ENCODE measurements at regions not wholly inside any gene's neighbourhood (a gene's known extent, or its start where the extent isn't known, plus 50 kb on each side); places are given as distances from the start of the nearest gene placed in this dataset.

DNA sequence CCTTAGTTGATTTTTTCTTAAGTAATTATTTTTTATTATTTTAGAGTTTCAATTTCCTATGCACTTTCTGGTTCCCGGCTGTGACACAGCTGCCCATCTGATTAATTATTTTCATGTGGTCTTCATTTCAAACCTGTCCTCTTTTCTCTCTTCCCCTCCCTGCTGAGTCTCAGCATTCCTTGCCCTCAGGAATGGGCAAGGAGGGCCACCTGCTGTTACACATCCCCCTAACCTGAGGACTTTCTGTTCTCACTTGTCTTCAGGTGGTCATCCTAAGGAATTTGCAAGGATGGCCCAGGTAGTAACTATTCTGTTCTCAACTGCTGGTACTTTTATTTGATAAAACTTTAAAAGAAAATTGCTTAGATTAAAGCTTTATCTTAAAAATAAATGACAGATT is 545.0 kb downstream of the OTOL1 start:
- Histone ChIP-seq H3K27me3 (ENCODE audit: control insufficient read depth, insufficient read depth, low read length) (no peaks in the 10 kb centered on the region), H3K9me3 (ENCODE audit: control insufficient read depth, insufficient read depth, low read length) (peaks cover 11% of the 10 kb centered on the region; the same call in 1 of the 2 replicates), H3K27ac (ENCODE audit: low read depth, low read length) (peak overlapping the region; percentile 17), H3K36me3 (ENCODE audit: control insufficient read depth, insufficient read depth, low read length) (no peaks in the 10 kb centered on the region), H3K4me3 (ENCODE audit: low read depth, low read length) (no peak overlapping the region), H3K4me1 (ENCODE audit: control insufficient read depth, insufficient read depth, low read length) (peaks cover 14% of the 10 kb centered on the region; the same call in 1 of the 2 replicates), H3K9ac (ENCODE audit: low read depth, low read length) (no peak overlapping the region)

DNA sequence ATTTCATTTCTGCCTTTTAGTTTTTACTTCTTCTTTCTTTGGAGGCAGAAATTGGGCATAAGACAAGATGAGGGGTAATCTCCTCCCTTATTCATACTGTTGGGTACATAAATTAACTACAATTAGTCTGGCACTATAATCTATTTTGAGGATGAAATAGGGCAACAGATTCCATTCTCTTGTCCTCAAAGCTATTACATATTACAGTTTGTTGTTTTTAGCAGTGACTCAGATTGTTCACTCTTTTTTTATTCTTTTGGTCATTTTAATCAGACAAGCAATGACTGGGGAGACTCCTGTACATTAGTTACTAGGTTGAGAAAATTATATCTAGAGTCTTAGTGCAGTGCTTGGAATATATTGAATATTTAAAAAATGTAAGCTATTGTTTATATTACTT is 556.0 kb downstream of the OTOL1 start:
- no peak overlapping the region for H3K4me3 ChIP-seq (ENCODE audit: low read depth, low read length)
- H3K27ac ChIP-seq (ENCODE audit: low read depth, low read length), result no peak overlapping the region
- H3K36me3 ChIP-seq (ENCODE audit: control insufficient read depth, insufficient read depth, low read length), result no peaks in the 10 kb centered on the region
- H3K27me3 ChIP-seq (ENCODE audit: control insufficient read depth, insufficient read depth, low read length), result no peaks in the 10 kb centered on the region
- no peaks in the 10 kb centered on the region for H3K4me1 ChIP-seq (ENCODE audit: control insufficient read depth, insufficient read depth, low read length)
- H3K9ac ChIP-seq (ENCODE audit: low read depth, low read length), result no peak overlapping the region
- H3K9me3 ChIP-seq (ENCODE audit: control insufficient read depth, insufficient read depth, low read length), result no peaks in the 10 kb centered on the region

DNA sequence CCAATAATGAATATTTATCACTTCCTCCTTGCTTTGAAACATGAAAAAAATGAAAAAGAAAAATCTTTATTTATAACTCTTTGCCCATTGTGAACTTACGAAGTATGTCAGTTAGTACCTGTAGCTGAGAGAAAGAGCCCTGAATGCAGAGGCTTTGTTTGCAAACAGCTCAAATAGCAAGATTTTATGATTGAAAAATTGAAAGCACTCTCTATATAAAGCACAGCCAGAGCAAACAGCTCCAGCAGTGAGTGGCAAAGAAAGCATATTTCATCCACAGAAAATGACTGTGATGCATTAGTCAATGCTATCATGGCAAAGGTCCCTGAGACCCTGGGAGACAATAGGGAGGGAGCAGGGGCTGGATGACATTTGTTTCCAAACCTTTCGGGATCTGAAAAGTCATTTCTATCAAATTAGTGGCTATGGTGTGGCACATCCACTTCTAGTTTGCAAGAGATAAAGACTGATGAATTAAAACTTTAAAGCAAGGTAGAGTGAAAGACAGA is 576.1 kb downstream of the OTOL1 start:
- Histone ChIP-seq H3K9me3 (ENCODE audit: control insufficient read depth, insufficient read depth, low read length) (no peaks in the 10 kb centered on the region), H3K27ac (ENCODE audit: low read depth, low read length) (no peak overlapping the region), H3K4me1 (ENCODE audit: control insufficient read depth, insufficient read depth, low read length) (no peaks in the 10 kb centered on the region), H3K36me3 (ENCODE audit: control insufficient read depth, insufficient read depth, low read length) (no peaks in the 10 kb centered on the region), H3K4me3 (ENCODE audit: low read depth, low read length) (no peak overlapping the region), H3K9ac (ENCODE audit: low read depth, low read length) (no peak overlapping the region), H3K27me3 (ENCODE audit: control insufficient read depth, insufficient read depth, low read length) (no peaks in the 10 kb centered on the region)

DNA sequence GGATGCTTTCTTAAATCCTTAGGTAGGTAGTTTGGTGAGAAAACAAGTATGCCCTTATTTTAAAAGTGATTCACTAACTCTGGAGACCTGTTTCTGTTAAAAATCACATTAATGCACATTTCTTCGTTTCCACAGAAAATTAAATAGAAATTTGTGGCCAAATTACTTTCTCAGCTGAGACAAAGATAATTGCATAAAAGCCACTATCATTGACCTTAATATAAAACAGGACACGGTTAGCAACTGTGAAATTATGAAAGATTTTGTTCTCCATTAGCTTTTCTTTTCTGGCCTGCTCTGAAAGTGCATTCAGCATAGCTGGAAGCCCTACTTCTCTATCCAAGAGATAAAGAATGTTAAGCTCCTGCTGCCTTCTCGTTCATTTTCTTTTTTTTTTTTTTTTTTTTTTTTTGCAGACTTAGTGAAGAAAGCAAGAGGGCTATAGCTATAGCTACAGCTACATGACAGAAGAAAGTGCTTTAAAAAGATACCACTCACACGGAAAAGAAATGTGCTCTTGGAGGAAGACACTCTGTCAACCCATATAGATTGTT is 576.9 kb downstream of the OTOL1 start:
- H3K4me1 ChIP-seq (ENCODE audit: control insufficient read depth, insufficient read depth, low read length), result no peaks in the 10 kb centered on the region
- no peak overlapping the region for H3K4me3 ChIP-seq (ENCODE audit: low read depth, low read length)
- no peaks in the 10 kb centered on the region for H3K9me3 ChIP-seq (ENCODE audit: control insufficient read depth, insufficient read depth, low read length)
- H3K36me3 ChIP-seq (ENCODE audit: control insufficient read depth, insufficient read depth, low read length), result no peaks in the 10 kb centered on the region
- no peak overlapping the region for H3K27ac ChIP-seq (ENCODE audit: low read depth, low read length)
- no peak overlapping the region for H3K9ac ChIP-seq (ENCODE audit: low read depth, low read length)
- no peaks in the 10 kb centered on the region for H3K27me3 ChIP-seq (ENCODE audit: control insufficient read depth, insufficient read depth, low read length)

DNA sequence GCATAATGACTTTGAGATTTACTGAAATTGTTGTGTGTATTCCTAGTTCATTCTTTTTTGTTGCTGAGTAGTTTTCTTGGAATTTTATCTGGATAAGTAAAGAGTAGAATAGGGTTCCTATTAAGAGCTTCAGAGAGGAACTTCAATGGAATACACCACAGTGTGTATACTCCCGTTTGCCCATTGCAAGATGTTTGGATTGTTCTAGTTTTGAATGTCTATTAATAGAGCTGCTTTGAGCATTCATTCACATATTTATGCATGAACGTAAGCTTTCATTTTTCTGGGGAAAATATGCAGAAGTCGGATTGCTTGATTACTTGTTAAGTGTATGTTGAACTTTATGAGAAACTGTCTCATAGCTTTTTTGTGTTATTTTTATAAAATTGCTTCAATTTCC is 580.5 kb downstream of the OTOL1 start:
- Histone ChIP-seq H3K9me3 (ENCODE audit: control insufficient read depth, insufficient read depth, low read length) (no peaks in the 10 kb centered on the region), H3K27me3 (ENCODE audit: control insufficient read depth, insufficient read depth, low read length) (no peaks in the 10 kb centered on the region), H3K4me1 (ENCODE audit: control insufficient read depth, insufficient read depth, low read length) (no peaks in the 10 kb centered on the region), H3K36me3 (ENCODE audit: control insufficient read depth, insufficient read depth, low read length) (no peaks in the 10 kb centered on the region), H3K9ac (ENCODE audit: low read depth, low read length) (no peak overlapping the region), H3K27ac (ENCODE audit: low read depth, low read length) (no peak overlapping the region), H3K4me3 (ENCODE audit: low read depth, low read length) (no peak overlapping the region)

DNA sequence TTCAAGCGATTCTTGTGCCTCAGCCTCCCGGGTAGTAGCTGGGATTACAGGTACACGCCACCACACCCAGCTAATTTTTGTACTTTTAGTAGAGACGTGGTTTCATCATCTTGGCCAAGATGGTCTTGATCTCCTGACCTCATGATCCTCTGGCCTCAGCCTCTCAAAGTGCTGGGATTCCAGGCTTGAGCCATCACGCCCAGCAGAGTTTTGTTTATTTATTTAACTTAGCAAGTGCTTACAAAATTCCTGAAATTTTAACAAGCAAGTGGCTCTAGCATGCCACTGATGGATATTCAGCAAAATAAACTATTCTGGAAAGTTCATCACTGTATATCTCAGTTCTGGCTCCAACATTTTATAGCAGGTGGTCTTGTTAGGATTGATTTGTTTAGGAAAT is 585.9 kb downstream of the OTOL1 start:
- no peaks in the 10 kb centered on the region for H3K9me3 ChIP-seq (ENCODE audit: control insufficient read depth, insufficient read depth, low read length)
- no peak overlapping the region for H3K9ac ChIP-seq (ENCODE audit: low read depth, low read length)
- no peak overlapping the region for H3K4me3 ChIP-seq (ENCODE audit: low read depth, low read length)
- no peaks in the 10 kb centered on the region for H3K27me3 ChIP-seq (ENCODE audit: control insufficient read depth, insufficient read depth, low read length)
- no peaks in the 10 kb centered on the region for H3K36me3 ChIP-seq (ENCODE audit: control insufficient read depth, insufficient read depth, low read length)
- H3K4me1 ChIP-seq (ENCODE audit: control insufficient read depth, insufficient read depth, low read length), result no peaks in the 10 kb centered on the region
- no peak overlapping the region for H3K27ac ChIP-seq (ENCODE audit: low read depth, low read length)

DNA sequence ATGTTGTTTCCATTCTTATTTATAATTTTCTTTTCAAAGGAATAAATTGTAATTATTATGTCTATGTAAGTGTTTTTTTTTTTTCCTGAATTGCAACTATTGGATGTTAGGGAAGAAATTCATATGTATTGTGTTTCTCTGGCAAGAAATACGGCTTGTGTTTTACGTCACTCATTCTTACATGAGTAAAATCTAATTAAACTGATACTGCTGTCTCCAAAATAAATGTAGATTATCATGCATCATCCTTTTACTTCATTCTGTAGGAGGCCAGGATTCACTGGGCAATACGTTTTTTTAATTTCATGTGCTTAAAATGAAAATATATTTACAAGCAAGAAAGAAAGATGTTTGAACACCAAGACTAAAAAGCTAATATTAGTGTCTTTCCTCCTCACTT is 590.8 kb downstream of the OTOL1 start:
- Histone ChIP-seq H3K27ac (ENCODE audit: low read depth, low read length) (no peak overlapping the region), H3K9me3 (ENCODE audit: control insufficient read depth, insufficient read depth, low read length) (no peaks in the 10 kb centered on the region), H3K36me3 (ENCODE audit: control insufficient read depth, insufficient read depth, low read length) (no peaks in the 10 kb centered on the region), H3K4me3 (ENCODE audit: low read depth, low read length) (no peak overlapping the region), H3K4me1 (ENCODE audit: control insufficient read depth, insufficient read depth, low read length) (no peaks in the 10 kb centered on the region), H3K9ac (ENCODE audit: low read depth, low read length) (no peak overlapping the region), H3K27me3 (ENCODE audit: control insufficient read depth, insufficient read depth, low read length) (no peaks in the 10 kb centered on the region)

DNA sequence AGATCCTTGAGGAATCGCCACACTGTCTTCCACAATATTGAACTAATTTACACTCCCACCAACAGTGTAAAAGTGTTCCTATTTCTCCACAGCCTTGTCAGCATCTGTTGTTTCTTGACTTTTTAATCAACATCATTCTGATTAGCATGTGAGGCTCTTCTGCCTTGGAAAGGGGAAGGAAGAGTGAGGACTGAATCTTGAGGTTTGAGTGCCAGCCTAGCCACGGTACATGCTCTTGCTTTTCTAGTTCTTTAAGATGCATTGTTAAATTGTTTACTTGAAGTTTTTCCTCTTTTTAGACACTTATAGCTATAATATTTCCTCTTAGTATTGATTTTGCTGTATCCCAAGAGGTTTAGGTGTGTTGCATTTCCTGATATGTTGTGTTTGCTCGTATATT is 596.1 kb downstream of the OTOL1 start:
- Histone ChIP-seq H3K27me3 (ENCODE audit: control insufficient read depth, insufficient read depth, low read length) (no peaks in the 10 kb centered on the region), H3K9me3 (ENCODE audit: control insufficient read depth, insufficient read depth, low read length) (no peaks in the 10 kb centered on the region), H3K36me3 (ENCODE audit: control insufficient read depth, insufficient read depth, low read length) (no peaks in the 10 kb centered on the region), H3K9ac (ENCODE audit: low read depth, low read length) (no peak overlapping the region), H3K4me1 (ENCODE audit: control insufficient read depth, insufficient read depth, low read length) (no peaks in the 10 kb centered on the region), H3K4me3 (ENCODE audit: low read depth, low read length) (no peak overlapping the region), H3K27ac (ENCODE audit: low read depth, low read length) (no peak overlapping the region)

DNA sequence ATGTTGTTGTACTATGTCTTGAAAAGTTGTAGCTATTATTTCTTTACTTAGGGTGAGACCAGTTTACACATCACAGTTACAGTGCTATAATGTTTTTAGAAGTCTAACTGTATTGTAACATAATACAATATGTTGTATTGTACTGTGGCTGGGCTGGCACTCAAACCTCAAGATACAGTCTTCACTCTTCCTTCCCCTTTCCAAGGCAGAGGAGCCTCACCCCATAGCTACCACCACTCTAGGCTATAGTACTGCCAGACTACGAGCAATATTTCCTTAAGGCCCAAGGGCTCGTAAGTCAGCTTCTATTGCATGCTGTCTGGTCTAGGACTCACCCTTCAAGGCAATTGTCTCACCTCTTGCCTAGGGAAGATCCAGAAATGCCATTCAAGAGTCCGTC is 597.7 kb downstream of the OTOL1 start:
- Histone ChIP-seq H3K27me3 (ENCODE audit: control insufficient read depth, insufficient read depth, low read length) (no peaks in the 10 kb centered on the region), H3K4me3 (ENCODE audit: low read depth, low read length) (no peak overlapping the region), H3K27ac (ENCODE audit: low read depth, low read length) (no peak overlapping the region), H3K9me3 (ENCODE audit: control insufficient read depth, insufficient read depth, low read length) (no peaks in the 10 kb centered on the region), H3K36me3 (ENCODE audit: control insufficient read depth, insufficient read depth, low read length) (no peaks in the 10 kb centered on the region), H3K9ac (ENCODE audit: low read depth, low read length) (no peak overlapping the region), H3K4me1 (ENCODE audit: control insufficient read depth, insufficient read depth, low read length) (no peaks in the 10 kb centered on the region)

DNA sequence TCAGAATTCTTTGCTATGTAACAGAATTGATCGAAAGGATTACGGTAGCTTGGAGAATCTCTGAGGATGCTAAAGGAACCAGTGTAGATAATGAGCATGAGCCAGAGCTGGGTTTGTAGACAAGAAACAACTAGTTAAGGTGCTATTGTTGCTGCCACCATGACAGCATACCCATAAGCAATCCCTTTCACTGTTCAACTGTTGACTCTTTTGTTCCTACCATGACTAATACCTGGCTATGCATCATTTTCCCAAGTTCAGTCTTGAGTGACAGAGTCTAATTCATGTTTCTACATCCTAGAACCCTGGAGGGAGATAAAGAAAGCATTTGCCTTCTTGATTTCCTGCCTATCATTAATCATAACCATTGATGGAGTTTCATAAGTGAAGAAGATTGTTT is 600.3 kb downstream of the OTOL1 start:
- H3K4me3 ChIP-seq (ENCODE audit: low read depth, low read length), result no peak overlapping the region
- H3K9me3 ChIP-seq (ENCODE audit: control insufficient read depth, insufficient read depth, low read length), result no peaks in the 10 kb centered on the region
- H3K27ac ChIP-seq (ENCODE audit: low read depth, low read length), result no peak overlapping the region
- no peak overlapping the region for H3K9ac ChIP-seq (ENCODE audit: low read depth, low read length)
- no peaks in the 10 kb centered on the region for H3K27me3 ChIP-seq (ENCODE audit: control insufficient read depth, insufficient read depth, low read length)
- H3K4me1 ChIP-seq (ENCODE audit: control insufficient read depth, insufficient read depth, low read length), result no peaks in the 10 kb centered on the region
- no peaks in the 10 kb centered on the region for H3K36me3 ChIP-seq (ENCODE audit: control insufficient read depth, insufficient read depth, low read length)

DNA sequence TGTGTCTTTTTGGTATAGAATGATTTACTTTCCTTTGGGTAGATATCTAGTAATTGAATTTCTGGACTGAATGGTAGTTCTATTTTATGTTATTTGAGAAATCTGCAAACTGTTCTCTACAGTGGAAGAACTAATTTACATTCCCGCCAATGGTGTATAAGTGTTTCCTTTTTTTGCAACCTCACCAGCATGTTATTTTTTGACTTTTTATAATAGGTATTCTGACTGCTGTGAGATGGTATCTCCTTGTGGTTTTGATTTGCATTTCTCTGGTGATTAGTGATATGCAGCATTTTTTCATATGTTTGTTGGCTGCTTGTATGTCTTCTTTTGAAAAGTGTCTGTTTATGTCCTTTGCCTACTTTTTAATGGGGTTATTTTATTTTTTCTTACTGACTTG is 607.2 kb downstream of the OTOL1 start:
- Histone ChIP-seq H3K4me3 (ENCODE audit: low read depth, low read length) (no peak overlapping the region), H3K9ac (ENCODE audit: low read depth, low read length) (no peak overlapping the region), H3K27ac (ENCODE audit: low read depth, low read length) (no peak overlapping the region), H3K4me1 (ENCODE audit: control insufficient read depth, insufficient read depth, low read length) (peaks cover 6% of the 10 kb centered on the region; the same call in 1 of the 2 replicates), H3K27me3 (ENCODE audit: control insufficient read depth, insufficient read depth, low read length) (no peaks in the 10 kb centered on the region), H3K9me3 (ENCODE audit: control insufficient read depth, insufficient read depth, low read length) (no peaks in the 10 kb centered on the region), H3K36me3 (ENCODE audit: control insufficient read depth, insufficient read depth, low read length) (no peaks in the 10 kb centered on the region)

DNA sequence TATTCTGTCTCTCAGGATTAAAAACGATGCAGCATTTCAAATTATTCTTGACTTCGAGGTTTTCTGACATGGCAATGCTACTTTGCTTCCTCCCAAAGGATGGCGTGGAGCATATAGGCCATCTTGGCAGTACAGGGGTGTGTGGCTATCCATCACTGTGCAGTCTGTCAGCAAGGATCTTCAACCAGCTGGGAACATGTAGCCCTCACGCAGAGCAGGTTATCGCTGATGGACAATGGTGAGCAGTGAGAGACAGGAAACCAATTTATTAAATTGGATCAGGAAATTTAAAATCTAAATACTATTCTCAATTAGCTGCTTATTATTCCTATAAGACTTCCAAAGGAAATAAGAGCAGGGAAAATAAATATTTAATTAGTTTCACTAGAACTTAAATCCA is 615.3 kb downstream of the OTOL1 start:
- Histone ChIP-seq H3K4me3 (ENCODE audit: low read depth, low read length) (no peak overlapping the region), H3K27ac (ENCODE audit: low read depth, low read length) (no peak overlapping the region), H3K36me3 (ENCODE audit: control insufficient read depth, insufficient read depth, low read length) (no peaks in the 10 kb centered on the region), H3K4me1 (ENCODE audit: control insufficient read depth, insufficient read depth, low read length) (peaks cover 8% of the 10 kb centered on the region; the same call in 1 of the 2 replicates), H3K27me3 (ENCODE audit: control insufficient read depth, insufficient read depth, low read length) (no peaks in the 10 kb centered on the region), H3K9me3 (ENCODE audit: control insufficient read depth, insufficient read depth, low read length) (no peaks in the 10 kb centered on the region), H3K9ac (ENCODE audit: low read depth, low read length) (no peak overlapping the region)
